MM.1S (cell line): ENCODE measurements at regions not wholly inside any gene's neighbourhood (a gene's known extent, or its start where the extent isn't known, plus 50 kb on each side); places are given as distances from the start of the nearest gene placed in this dataset.

Experiments
- DNase-seq: peaks from one replicate; pipeline ENCODE4 v3.0.0-alpha.2; 2015
- H2AFZ ChIP-seq: fragments of 300-600 bp; sonication (generic); 2 replicates; pipeline ENCODE4 v1.6.0; 2016; ENCODE audit warnings: antibody characterized with exemption, low read length
- H3F3A ChIP-seq: fragments of 300-600 bp; sonication (generic); 2 replicates; pipeline ENCODE4 v1.6.1; 2016; ENCODE audit warnings: mild to moderate bottlenecking, antibody characterized with exemption, low read length, moderate library complexity, mixed read lengths; ENCODE audit not compliant: insufficient read depth
- H3K27ac ChIP-seq: fragments of 300-600 bp; sonication (generic); 2 replicates; pipeline ENCODE4 v1.5.1; 2016; ENCODE audit warnings: mild to moderate bottlenecking, low read length
- H3K27me3 ChIP-seq: fragments of 300-600 bp; sonication (generic); replicated peaks from 2 replicates; pipeline ENCODE4 v1.6.0; 2016; ENCODE audit warnings: low read length; ENCODE audit not compliant: insufficient read depth
- H3K36me3 ChIP-seq: fragments of 300-600 bp; sonication (generic); replicated peaks from 2 replicates; pipeline ENCODE4 v1.6.1; 2016; ENCODE audit warnings: mild to moderate bottlenecking, low read length, mixed read lengths; ENCODE audit not compliant: insufficient read depth
- H3K4me1 ChIP-seq: fragments of 300-600 bp; sonication (generic); 2 replicates; pipeline ENCODE4 v1.6.1; 2016; ENCODE audit warnings: low read length, mixed read lengths
- H3K4me2 ChIP-seq: fragments of 300-600 bp; sonication (generic); 2 replicates; pipeline ENCODE4 v1.6.0; 2016; ENCODE audit warnings: low read depth, low read length
- H3K4me3 ChIP-seq: fragments of 300-600 bp; sonication (generic); 2 replicates; pipeline ENCODE4 v1.5.1; 2016; ENCODE audit warnings: low read length, mixed read lengths
- H3K79me2 ChIP-seq: fragments of 300-600 bp; sonication (generic); 2 replicates; pipeline ENCODE4 v1.6.1; 2016; ENCODE audit warnings: mixed run types, low read length, mixed read lengths
- H3K9ac ChIP-seq: fragments of 300-600 bp; sonication (generic); 2 replicates; pipeline ENCODE4 v1.6.1; 2016; ENCODE audit warnings: low read length, mixed read lengths
- H3K9me2 ChIP-seq: fragments of 300-600 bp; sonication (generic); replicated peaks from 2 replicates; pipeline ENCODE4 v1.6.1; 2016; ENCODE audit warnings: mild to moderate bottlenecking, low read length, mixed read lengths; ENCODE audit not compliant: insufficient read depth
- H3K9me3 ChIP-seq: fragments of 300-600 bp; sonication (generic); replicated peaks from 2 replicates; pipeline ENCODE4 v1.6.1; 2016; ENCODE audit warnings: mild to moderate bottlenecking, low read length, mixed read lengths; ENCODE audit not compliant: insufficient read depth
- H4K20me1 ChIP-seq: fragments of 300-600 bp; sonication (generic); 2 replicates; pipeline ENCODE4 v1.6.1; 2016; ENCODE audit warnings: mild to moderate bottlenecking, low read length, moderate library complexity, mixed read lengths; ENCODE audit not compliant: insufficient read depth
- CTCF ChIP-seq: fragments of 300-600 bp; sonication (generic); IDR thresholded peaks from 2 replicates; pipeline ENCODE4 v1.5.1; 2016; ENCODE audit warnings: antibody characterized with exemption, low read length, mixed read lengths
- EZH2 ChIP-seq: fragments of 300-600 bp; sonication (generic); optimal IDR thresholded peaks from 2 replicates; pipeline ENCODE3; 2017; ENCODE audit warnings: low read depth, mild to moderate bottlenecking, antibody characterized with exemption, low read length, mixed read lengths
- EZH2phosphoT487 ChIP-seq: fragments of 300-600 bp; sonication (generic); IDR thresholded peaks from 2 replicates; pipeline ENCODE4 v1.6.1; 2018; ENCODE audit warnings: antibody characterized with exemption, low read length

GRCh38 chrX:34227804-34228203 lies 95.7 kb upstream of the FAM47A start:
- no peak for TF ChIP-seq EZH2
- no peak for TF ChIP-seq EZH2phosphoT487
- TF ChIP-seq CTCF = no peak
- no peaks in the 10 kb centered on the region for H3K9me3 ChIP-seq
- H3K4me2 ChIP-seq = no peak overlapping the region
- H3K79me2 ChIP-seq = no peaks in the 10 kb centered on the region
- no peaks in the 10 kb centered on the region for H3K27me3 ChIP-seq
- no peak overlapping the region for H2AFZ ChIP-seq
- H3F3A ChIP-seq = no peaks in the 10 kb centered on the region
- H3K4me1 ChIP-seq = no peaks in the 10 kb centered on the region
- H3K36me3 ChIP-seq = no peaks in the 10 kb centered on the region
- no peak overlapping the region for H3K4me3 ChIP-seq
- DNase-seq = no peak
- no peak overlapping the region for H3K27ac ChIP-seq
- H3K9ac ChIP-seq = no peak overlapping the region
- no peaks in the 10 kb centered on the region for H3K9me2 ChIP-seq
- no peaks in the 10 kb centered on the region for H4K20me1 ChIP-seq

- no peak for DNase-seq
- no peaks in the 10 kb centered on the region for H3K36me3 ChIP-seq
- no peak overlapping the region for H3K4me2 ChIP-seq
- no peaks in the 10 kb centered on the region for H3K9me2 ChIP-seq
- no peaks in the 10 kb centered on the region for H4K20me1 ChIP-seq
- H3K9ac ChIP-seq = no peak overlapping the region
- no peak for TF ChIP-seq CTCF
- no peak for TF ChIP-seq EZH2
- no peak for TF ChIP-seq EZH2phosphoT487
- H3K79me2 ChIP-seq = no peaks in the 10 kb centered on the region
- H2AFZ ChIP-seq = no peak overlapping the region
- no peaks in the 10 kb centered on the region for H3K4me1 ChIP-seq
- no peaks in the 10 kb centered on the region for H3F3A ChIP-seq
- H3K27ac ChIP-seq = no peak overlapping the region
- H3K4me3 ChIP-seq = no peak overlapping the region
- no peaks in the 10 kb centered on the region for H3K27me3 ChIP-seq
- no peaks in the 10 kb centered on the region for H3K9me3 ChIP-seq
Measured at GRCh38 chrX:34223574-34223973, 91.5 kb upstream of the FAM47A start.

- H3K27me3 ChIP-seq = no peaks in the 10 kb centered on the region
- no peak for DNase-seq
- no peak for TF ChIP-seq EZH2phosphoT487
- H3K9me3 ChIP-seq = no peaks in the 10 kb centered on the region
- no peak overlapping the region for H3K9ac ChIP-seq
- H3F3A ChIP-seq = no peaks in the 10 kb centered on the region
- H3K4me3 ChIP-seq = no peak overlapping the region
- no peaks in the 10 kb centered on the region for H4K20me1 ChIP-seq
- H3K4me2 ChIP-seq = no peak overlapping the region
- H3K9me2 ChIP-seq = no peaks in the 10 kb centered on the region
- H3K79me2 ChIP-seq = no peaks in the 10 kb centered on the region
- no peak overlapping the region for H3K27ac ChIP-seq
- no peak overlapping the region for H2AFZ ChIP-seq
- no peaks in the 10 kb centered on the region for H3K36me3 ChIP-seq
- H3K4me1 ChIP-seq = no peaks in the 10 kb centered on the region
Measured at GRCh38 chrX:34218063-34218462, 85.9 kb upstream of the FAM47A start.

GRCh38 chrX:34197946-34198345 lies 65.8 kb upstream of the FAM47A start:
- no peak overlapping the region for H3K4me2 ChIP-seq
- H2AFZ ChIP-seq = no peak overlapping the region
- no peaks in the 10 kb centered on the region for H3K9me2 ChIP-seq
- TF ChIP-seq CTCF = no peak
- no peak for TF ChIP-seq EZH2phosphoT487
- no peak for TF ChIP-seq EZH2
- H3K36me3 ChIP-seq = no peaks in the 10 kb centered on the region
- no peak for DNase-seq
- no peak overlapping the region for H3K9ac ChIP-seq
- no peaks in the 10 kb centered on the region for H4K20me1 ChIP-seq
- no peaks in the 10 kb centered on the region for H3F3A ChIP-seq
- no peaks in the 10 kb centered on the region for H3K27me3 ChIP-seq
- H3K4me3 ChIP-seq = no peak overlapping the region
- no peak overlapping the region for H3K27ac ChIP-seq
- no peaks in the 10 kb centered on the region for H3K9me3 ChIP-seq
- no peaks in the 10 kb centered on the region for H3K79me2 ChIP-seq
- H3K4me1 ChIP-seq = no peaks in the 10 kb centered on the region
